ENCODE measurements at regions not wholly inside any gene's neighbourhood (a gene's known extent, or its start where the extent isn't known, plus 50 kb on each side); places are given as distances from the start of the nearest gene placed in this dataset.

DNA sequence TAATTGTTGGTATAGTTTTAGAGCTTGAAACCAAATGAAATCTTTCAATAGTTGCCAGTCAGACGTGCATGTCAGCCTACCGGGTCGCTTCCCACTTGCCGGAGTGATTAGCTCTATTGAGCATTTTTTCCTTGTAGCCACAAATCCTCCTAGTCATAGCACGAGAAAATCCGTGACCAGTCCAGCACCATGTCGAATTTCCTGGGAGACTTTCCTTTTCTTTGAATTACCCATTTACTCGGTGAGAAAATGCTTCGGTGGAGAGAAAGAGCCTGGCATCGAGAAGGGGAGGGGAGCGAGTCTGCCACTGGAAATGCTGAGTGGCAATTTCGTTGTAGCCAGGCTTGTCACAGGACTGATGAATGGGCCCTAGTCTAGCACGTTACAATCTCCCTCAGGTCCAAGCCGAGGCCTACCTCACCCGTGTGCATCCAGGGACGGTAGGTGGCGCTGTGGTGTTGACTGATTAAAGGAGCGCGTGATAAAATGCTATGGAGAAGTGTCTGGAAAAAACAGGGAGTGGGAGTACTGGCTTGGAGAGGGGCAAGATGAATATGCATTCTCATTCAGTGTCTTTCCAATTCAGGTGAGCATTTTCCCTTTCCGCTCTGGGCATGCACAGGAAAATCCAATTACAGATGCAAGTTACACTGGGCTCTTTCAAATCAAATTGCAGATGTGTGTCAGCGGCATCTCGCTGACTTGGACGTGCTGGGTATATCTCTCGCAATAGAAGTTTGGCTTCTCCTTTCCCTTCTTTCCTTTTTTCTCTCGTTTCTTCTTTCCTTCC, 238.8 kb downstream of the EDEM1 start:
- peak; percentile 96 for ATAC-seq (ENCODE audit: insufficient read depth, low read depth)
- no peaks in the 10 kb centered on the region for H3K4me1 ChIP-seq (ENCODE audit: insufficient read depth, low read length)
- H3K27me3 ChIP-seq (ENCODE audit: insufficient read depth, low read length, poor library complexity) = peaks cover 28% of the 10 kb centered on the region
- H3K9me3 ChIP-seq (ENCODE audit: insufficient read depth, low read length, severe bottlenecking) = no peaks in the 10 kb centered on the region
- no peak overlapping the region for H3K4me3 ChIP-seq (ENCODE audit: low read depth in 1 of 2, low read length in 2 of 2)
- H3K4me2 ChIP-seq (ENCODE audit: insufficient read depth, low read length) = no peak overlapping the region
- H2AFZ ChIP-seq (ENCODE audit: low read depth, low read length) = no peak overlapping the region
- H3K36me3 ChIP-seq (ENCODE audit: insufficient read depth, low read length) = no peaks in the 10 kb centered on the region
- H3K9ac ChIP-seq (ENCODE audit: low read depth, low read length) = no peak overlapping the region
- no peaks in the 10 kb centered on the region for H3K79me2 ChIP-seq (ENCODE audit: insufficient read depth, low read length)
- TF ChIP-seq CTCF (IDR thresholded peaks at IDR 0.05; ENCODE audit: borderline replicate concordance, extremely low read depth, low read length, poor library complexity, severe bottlenecking) = peak; percentile 97
- TF ChIP-seq EZH2 (IDR thresholded peaks at IDR 0.05; ENCODE audit: borderline replicate concordance, low read depth, low read length, severe bottlenecking) = no peak
- no peaks in the 10 kb centered on the region for H4K20me1 ChIP-seq (ENCODE audit: insufficient read depth, low read length)
- DNase-seq = peak; percentile 71
- H3K27ac ChIP-seq (ENCODE audit: low read length) = no peak overlapping the region

GRCh38 chr3:5427021-5427420, 239.5 kb downstream of the EDEM1 start:
- H3K36me3 ChIP-seq (ENCODE audit: insufficient read depth, low read length) = no peaks in the 10 kb centered on the region
- no peak overlapping the region for H3K4me3 ChIP-seq (ENCODE audit: low read depth in 1 of 2, low read length in 2 of 2)
- no peak overlapping the region for H3K9ac ChIP-seq (ENCODE audit: low read depth, low read length)
- no peaks in the 10 kb centered on the region for H3K9me3 ChIP-seq (ENCODE audit: insufficient read depth, low read length, severe bottlenecking)
- no peaks in the 10 kb centered on the region for H3K4me1 ChIP-seq (ENCODE audit: insufficient read depth, low read length)
- no peak overlapping the region for H3K27ac ChIP-seq (ENCODE audit: low read length)
- ATAC-seq (ENCODE audit: insufficient read depth, low read depth) = no peak
- no peaks in the 10 kb centered on the region for H3K79me2 ChIP-seq (ENCODE audit: insufficient read depth, low read length)
- no peak overlapping the region for H3K4me2 ChIP-seq (ENCODE audit: insufficient read depth, low read length)
- peaks cover 35% of the 10 kb centered on the region for H3K27me3 ChIP-seq (ENCODE audit: insufficient read depth, low read length, poor library complexity)
- DNase-seq = no peak
- no peak overlapping the region for H2AFZ ChIP-seq (ENCODE audit: low read depth, low read length)
- no peak for TF ChIP-seq CTCF (IDR thresholded peaks at IDR 0.05; ENCODE audit: borderline replicate concordance, extremely low read depth, low read length, poor library complexity, severe bottlenecking)
- no peak for TF ChIP-seq EZH2 (IDR thresholded peaks at IDR 0.05; ENCODE audit: borderline replicate concordance, low read depth, low read length, severe bottlenecking)
- no peaks in the 10 kb centered on the region for H4K20me1 ChIP-seq (ENCODE audit: insufficient read depth, low read length)

DNA sequence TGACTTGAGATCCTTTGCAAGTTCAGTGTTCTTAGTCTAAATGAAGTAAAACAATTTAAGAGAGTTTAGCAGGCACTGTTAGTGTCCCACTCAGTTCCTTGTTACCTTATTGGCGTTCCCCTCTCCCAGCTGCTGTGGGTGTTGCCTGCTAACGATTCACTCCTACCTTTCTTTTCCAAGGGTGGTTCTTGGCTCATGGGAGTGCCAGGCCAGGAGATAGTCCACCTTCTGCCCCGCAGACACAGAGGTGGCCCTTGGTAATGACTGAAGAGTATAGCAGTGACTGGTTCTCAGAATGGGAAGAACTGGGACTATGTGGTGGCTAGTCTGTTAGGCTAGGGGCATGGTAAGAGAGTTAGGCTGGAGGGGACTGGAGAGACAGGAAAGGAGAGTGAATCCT, 240.4 kb downstream of the EDEM1 start:
- H3K4me2 ChIP-seq (ENCODE audit: insufficient read depth, low read length) = no peak overlapping the region
- H4K20me1 ChIP-seq (ENCODE audit: insufficient read depth, low read length) = no peaks in the 10 kb centered on the region
- no peaks in the 10 kb centered on the region for H3K9me3 ChIP-seq (ENCODE audit: insufficient read depth, low read length, severe bottlenecking)
- DNase-seq (no peak), ATAC-seq (ENCODE audit: insufficient read depth, low read depth) (no peak)
- no peaks in the 10 kb centered on the region for H3K36me3 ChIP-seq (ENCODE audit: insufficient read depth, low read length)
- H3K27ac ChIP-seq (ENCODE audit: low read length) = no peak overlapping the region
- no peaks in the 10 kb centered on the region for H3K4me1 ChIP-seq (ENCODE audit: insufficient read depth, low read length)
- H3K27me3 ChIP-seq (ENCODE audit: insufficient read depth, low read length, poor library complexity) = peaks cover 36% of the 10 kb centered on the region
- no peak overlapping the region for H3K9ac ChIP-seq (ENCODE audit: low read depth, low read length)
- H2AFZ ChIP-seq (ENCODE audit: low read depth, low read length) = no peak overlapping the region
- H3K4me3 ChIP-seq (ENCODE audit: low read depth in 1 of 2, low read length in 2 of 2) = no peak overlapping the region
- TF ChIP-seq EZH2 (IDR thresholded peaks at IDR 0.05; ENCODE audit: borderline replicate concordance, low read depth, low read length, severe bottlenecking) = no peak
- no peak for TF ChIP-seq CTCF (IDR thresholded peaks at IDR 0.05; ENCODE audit: borderline replicate concordance, extremely low read depth, low read length, poor library complexity, severe bottlenecking)
- H3K79me2 ChIP-seq (ENCODE audit: insufficient read depth, low read length) = no peaks in the 10 kb centered on the region

Data from DND-41 (cell line).